GM23338 (cell line): ENCODE measurements at regions not wholly inside any gene's neighbourhood (a gene's known extent, or its start where the extent isn't known, plus 50 kb on each side); places are given as distances from the start of the nearest gene placed in this dataset.

Source experiments
- EZH2 ChIP-seq: fragments of 200-600 bp; sonication (generic); IDR thresholded peaks from one replicate; pipeline ENCODE4 v1.8.0; 2017; ENCODE audit warnings: antibody characterized with exemption, mild to moderate bottlenecking, low read depth; ENCODE audit not compliant: unreplicated experiment
- EZH2phosphoT487 ChIP-seq: fragments of 200-600 bp; sonication (generic); IDR thresholded peaks from one replicate; pipeline ENCODE4 v1.8.1; 2018; ENCODE audit warnings: antibody characterized with exemption; ENCODE audit not compliant: unreplicated experiment
- JUNB ChIP-seq: IDR thresholded peaks from one replicate; pipeline ENCODE4 v1.6.1; 2016; ENCODE audit warnings: antibody characterized with exemption; ENCODE audit not compliant: unreplicated experiment
- POLR2AphosphoS5 ChIP-seq: IDR thresholded peaks from 2 replicates; pipeline ENCODE4 v1.6.1; 2016; ENCODE audit warnings: antibody characterized with exemption, low read depth
- TF ChIP-seq, protein P1 (sequence below), 2 experiments: fragments of 200-600 bp in 1 of 2; sonication (generic) in 1 of 2; conservative IDR thresholded peaks; 2 replicates each; pipeline versions ENCODE4 v1.5.1 to v1.6.1; 2016 to 2017; ENCODE audit warnings: antibody characterized with exemption in 2 of 2, low read depth in 2 of 2, mild to moderate bottlenecking in 2 of 2, moderate library complexity in 1 of 2
- TF ChIP-seq, protein P2 (sequence below): IDR thresholded peaks from 2 replicates; pipeline ENCODE4 v1.6.1; 2016; ENCODE audit warnings: antibody characterized with exemption

DNA sequence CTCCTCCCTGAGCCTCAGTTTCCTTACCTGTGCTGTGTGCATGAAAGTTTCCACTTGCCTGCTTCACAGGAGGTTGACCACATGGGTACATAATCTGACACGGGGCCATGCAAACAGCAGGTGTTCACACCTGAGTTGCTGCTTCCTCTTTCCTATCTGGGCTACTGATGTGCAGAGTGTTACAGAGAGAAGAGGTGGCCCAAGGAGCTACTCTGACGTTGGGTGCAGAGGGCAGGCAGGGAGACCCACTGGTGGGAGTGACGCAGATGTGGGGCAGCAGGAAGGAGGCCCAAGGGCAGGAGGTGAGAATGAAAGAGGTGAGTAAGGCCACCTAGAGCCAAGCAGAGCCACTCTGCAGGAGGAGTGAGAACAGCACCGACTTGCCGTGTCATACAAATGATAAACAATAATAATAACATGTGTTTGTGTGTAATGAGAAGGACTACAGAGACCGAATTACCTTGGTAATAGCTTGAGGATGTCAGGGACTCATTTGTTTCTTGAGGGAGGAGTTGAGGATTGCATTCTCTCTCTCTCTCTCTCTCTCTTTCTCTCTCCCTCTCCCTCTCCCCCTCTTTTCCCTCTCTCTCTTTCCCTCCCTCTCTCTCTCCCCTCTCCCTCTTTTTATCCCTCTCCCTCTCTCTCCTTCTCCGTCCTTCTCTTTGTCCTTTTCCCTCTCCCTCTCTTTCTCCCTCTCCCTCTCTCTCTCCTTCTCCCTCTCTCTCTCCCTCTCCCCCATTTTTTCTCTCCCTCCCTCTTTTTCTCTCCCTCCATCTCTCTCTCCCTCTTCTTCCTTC is 87.4 kb upstream of the IGSF21 start:
- TF ChIP-seq JUNB (no peak), POLR2AphosphoS5 (no peak), EZH2phosphoT487 (no peak), EZH2 (no peak)
- TF ChIP-seq, protein P1, sequence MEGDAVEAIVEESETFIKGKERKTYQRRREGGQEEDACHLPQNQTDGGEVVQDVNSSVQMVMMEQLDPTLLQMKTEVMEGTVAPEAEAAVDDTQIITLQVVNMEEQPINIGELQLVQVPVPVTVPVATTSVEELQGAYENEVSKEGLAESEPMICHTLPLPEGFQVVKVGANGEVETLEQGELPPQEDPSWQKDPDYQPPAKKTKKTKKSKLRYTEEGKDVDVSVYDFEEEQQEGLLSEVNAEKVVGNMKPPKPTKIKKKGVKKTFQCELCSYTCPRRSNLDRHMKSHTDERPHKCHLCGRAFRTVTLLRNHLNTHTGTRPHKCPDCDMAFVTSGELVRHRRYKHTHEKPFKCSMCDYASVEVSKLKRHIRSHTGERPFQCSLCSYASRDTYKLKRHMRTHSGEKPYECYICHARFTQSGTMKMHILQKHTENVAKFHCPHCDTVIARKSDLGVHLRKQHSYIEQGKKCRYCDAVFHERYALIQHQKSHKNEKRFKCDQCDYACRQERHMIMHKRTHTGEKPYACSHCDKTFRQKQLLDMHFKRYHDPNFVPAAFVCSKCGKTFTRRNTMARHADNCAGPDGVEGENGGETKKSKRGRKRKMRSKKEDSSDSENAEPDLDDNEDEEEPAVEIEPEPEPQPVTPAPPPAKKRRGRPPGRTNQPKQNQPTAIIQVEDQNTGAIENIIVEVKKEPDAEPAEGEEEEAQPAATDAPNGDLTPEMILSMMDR (conservative IDR thresholded peaks at IDR 0.05; ENCODE audit: low read depth in 2 of 2) = no peak
- TF ChIP-seq, protein P2, sequence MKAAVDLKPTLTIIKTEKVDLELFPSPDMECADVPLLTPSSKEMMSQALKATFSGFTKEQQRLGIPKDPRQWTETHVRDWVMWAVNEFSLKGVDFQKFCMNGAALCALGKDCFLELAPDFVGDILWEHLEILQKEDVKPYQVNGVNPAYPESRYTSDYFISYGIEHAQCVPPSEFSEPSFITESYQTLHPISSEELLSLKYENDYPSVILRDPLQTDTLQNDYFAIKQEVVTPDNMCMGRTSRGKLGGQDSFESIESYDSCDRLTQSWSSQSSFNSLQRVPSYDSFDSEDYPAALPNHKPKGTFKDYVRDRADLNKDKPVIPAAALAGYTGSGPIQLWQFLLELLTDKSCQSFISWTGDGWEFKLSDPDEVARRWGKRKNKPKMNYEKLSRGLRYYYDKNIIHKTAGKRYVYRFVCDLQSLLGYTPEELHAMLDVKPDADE = no peak
